BE2C (cell line): ENCODE measurements at regions not wholly inside any gene's neighbourhood (a gene's known extent, or its start where the extent isn't known, plus 50 kb on each side); places are given as distances from the start of the nearest gene placed in this dataset.
"Not testable (repeated sequence)": the region's sequence is repeated elsewhere in the genome, so short reads cannot be mapped to it uniquely, and the experiment has no call there.

ENCODE experiments used
- DNase-seq: peaks from one replicate; pipeline ENCODE4 v3.0.0-alpha.2; 2020
- H3K27me3 ChIP-seq: fragments of 250-450 bp; sonication (Bioruptor Pico); 2 replicates; pipeline ENCODE4 v1.5.1; 2020; ENCODE audit warnings: mild to moderate bottlenecking
- H3K36me3 ChIP-seq: fragments of 250-450 bp; sonication (Bioruptor Pico); 2 replicates; pipeline ENCODE4 v1.5.1; 2020; ENCODE audit warnings: mild to moderate bottlenecking
- H3K4me1 ChIP-seq: fragments of 250-450 bp; sonication (Bioruptor Pico); 2 replicates; pipeline ENCODE4 v1.5.1; 2020
- H3K4me3 ChIP-seq: 2 replicates; pipeline ENCODE4 v1.5.1; 2011; ENCODE audit warnings: low read depth, low read length
- H3K9me3 ChIP-seq: fragments of 250-450 bp; sonication (Bioruptor Pico); 2 replicates; pipeline ENCODE4 v1.5.1; 2020
- CTCF ChIP-seq: IDR thresholded peaks from 2 replicates; pipeline ENCODE4 v1.5.1; 2012; ENCODE audit warnings: mild to moderate bottlenecking, low read depth, low read length

DNA sequence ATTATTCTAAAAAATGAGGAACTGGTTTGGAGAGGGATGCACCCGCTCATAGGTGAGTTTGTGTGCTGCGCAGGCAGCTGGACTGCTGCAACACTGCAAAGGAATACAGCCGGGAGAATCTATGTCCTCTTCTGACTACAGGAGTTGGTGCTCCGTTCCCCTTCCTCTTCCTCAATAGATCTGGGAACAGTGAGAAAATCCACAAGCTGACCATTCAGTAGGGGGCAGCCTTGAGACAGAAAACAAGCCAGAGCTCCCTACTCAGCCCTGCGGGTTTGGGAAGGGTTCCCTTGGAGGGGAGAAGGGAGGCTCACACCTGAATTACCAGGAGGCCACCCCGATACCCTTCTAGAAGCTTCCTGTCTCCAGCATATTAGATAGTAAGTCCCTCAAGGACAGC lies 87.3 kb upstream of the FOXI2 start:
- DNase-seq, result peak; percentile 11

GRCh38 chr10:127657056-127657455 lies 79.9 kb upstream of the FOXI2 start:
- Histone ChIP-seq H3K9me3 (no peaks in the 10 kb centered on the region), H3K27me3 (no peaks in the 10 kb centered on the region), H3K36me3 (no peaks in the 10 kb centered on the region), H3K4me3 (no peak overlapping the region), H3K4me1 (no peaks in the 10 kb centered on the region)
- no peak for TF ChIP-seq CTCF
- DNase-seq, result no peak

More for the DNA sequence above, 87.3 kb upstream of the FOXI2 start:
- Histone ChIP-seq H3K4me1 (no peaks in the 10 kb centered on the region), H3K27me3 (no peaks in the 10 kb centered on the region), H3K9me3 (no peaks in the 10 kb centered on the region), H3K36me3 (no peaks in the 10 kb centered on the region), H3K4me3 (no peak overlapping the region)
- TF ChIP-seq CTCF, result peak; percentile 26; the same call in 1 of the 2 replicates

GRCh38 chr10:127676430-127676829 lies 60.6 kb upstream of the FOXI2 start:
- H3K36me3 ChIP-seq, DNase-seq, H3K9me3 ChIP-seq, H3K27me3 ChIP-seq, H3K4me1 ChIP-seq, H3K4me3 ChIP-seq: not testable (repeated sequence)

DNA sequence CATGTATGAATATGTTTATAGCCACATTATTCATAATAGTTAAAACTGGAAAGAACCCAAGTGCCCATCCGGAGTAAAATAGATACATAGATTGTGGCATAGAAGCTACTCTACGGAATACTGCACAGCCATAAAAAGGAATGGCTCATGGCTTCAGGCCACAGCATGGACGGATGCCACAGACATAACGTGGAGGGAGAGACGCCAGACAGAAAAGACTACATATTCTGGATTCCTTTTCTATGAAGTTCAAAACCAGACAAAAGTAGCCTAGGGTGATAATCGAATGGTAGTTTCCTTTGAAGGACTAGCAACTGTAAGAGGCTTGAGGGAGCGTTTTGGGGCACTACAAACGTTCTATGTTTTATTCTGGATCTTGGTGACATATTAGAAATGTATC lies 58.9 kb upstream of the FOXI2 start:
- Histone ChIP-seq H3K36me3 (no peaks in the 10 kb centered on the region), H3K4me1 (no peaks in the 10 kb centered on the region), H3K9me3 (no peaks in the 10 kb centered on the region), H3K27me3 (no peaks in the 10 kb centered on the region), H3K4me3 (no peak overlapping the region)
- DNase-seq, result no peak
- no peak for TF ChIP-seq CTCF

- no peak for DNase-seq
- Histone ChIP-seq H3K27me3 (no peaks in the 10 kb centered on the region), H3K4me3 (no peak overlapping the region), H3K9me3 (no peaks in the 10 kb centered on the region), H3K4me1 (no peaks in the 10 kb centered on the region), H3K36me3 (no peaks in the 10 kb centered on the region)
- peak; percentile 16 for TF ChIP-seq CTCF
Observed at GRCh38 chr10:127679642-127680255, 57.2 kb upstream of the FOXI2 start.
